Brain microvascular endothelial cell (primary cell): ENCODE measurements at regions not wholly inside any gene's neighbourhood (a gene's known extent, or its start where the extent isn't known, plus 50 kb on each side); places are given as distances from the start of the nearest gene placed in this dataset.

Experiments
- DNase-seq: peaks from one replicate; pipeline ENCODE4 v3.0.0-alpha.2; 2020
- H3K27ac ChIP-seq: fragments of 250-450 bp; sonication (Bioruptor Pico); 2 replicates; pipeline ENCODE4 v1.5.1; 2020; ENCODE audit warnings: mild to moderate bottlenecking, moderate library complexity
- H3K27me3 ChIP-seq: fragments of 250-450 bp; sonication (Bioruptor Pico); replicated peaks from 2 replicates; pipeline ENCODE4 v1.5.1; 2020; ENCODE audit warnings: mild to moderate bottlenecking
- H3K36me3 ChIP-seq: fragments of 250-450 bp; sonication (Bioruptor Pico); replicated peaks from 2 replicates; pipeline ENCODE4 v1.5.1; 2020; ENCODE audit warnings: mild to moderate bottlenecking
- H3K4me3 ChIP-seq: 2 replicates; pipeline ENCODE4 v1.5.1; 2011; ENCODE audit warnings: low read depth, mild to moderate bottlenecking, control low read depth, low read length, moderate library complexity
- in situ Hi-C: cut with HindIII; loops from 2 replicates; pipeline ENCODE4 v1.10.0; 2017; ENCODE audit warnings: low sequenced_read_pairs, low pct_ligation_motif_present
- TF ChIP-seq, protein P1 (sequence below): IDR thresholded peaks from 2 replicates; pipeline ENCODE4 v1.5.1; 2011; ENCODE audit warnings: low read depth, mild to moderate bottlenecking, moderate library complexity, low read length, control low read depth, inconsistent platforms; ENCODE audit errors: missing control alignments

DNA sequence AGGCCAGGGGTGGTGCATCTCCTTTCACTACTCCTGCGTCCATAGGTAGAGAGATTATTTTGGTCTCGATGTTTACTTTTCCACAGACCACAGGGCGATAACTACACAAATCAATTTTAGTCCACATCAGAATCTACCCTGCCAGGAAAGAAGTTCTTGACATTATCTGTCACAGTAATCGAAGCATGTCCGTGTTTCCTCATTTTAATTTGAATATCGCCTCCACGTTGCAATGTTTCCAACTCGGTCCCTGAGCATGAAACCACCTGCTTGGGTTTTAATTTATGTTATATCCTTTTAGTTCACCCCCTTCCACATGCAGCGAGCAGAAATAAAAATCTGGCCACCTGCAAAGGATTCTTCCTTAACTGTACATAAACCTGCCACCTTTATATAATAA is 100.1 kb upstream of the ATXN3L start:
- DNase-seq = no peak
- Histone ChIP-seq H3K27me3 (no peaks in the 10 kb centered on the region), H3K36me3 (no peaks in the 10 kb centered on the region), H3K4me3 (no peak overlapping the region), H3K27ac (no peak overlapping the region)
- in situ Hi-C loops = no loop called here
- TF ChIP-seq, protein P1, sequence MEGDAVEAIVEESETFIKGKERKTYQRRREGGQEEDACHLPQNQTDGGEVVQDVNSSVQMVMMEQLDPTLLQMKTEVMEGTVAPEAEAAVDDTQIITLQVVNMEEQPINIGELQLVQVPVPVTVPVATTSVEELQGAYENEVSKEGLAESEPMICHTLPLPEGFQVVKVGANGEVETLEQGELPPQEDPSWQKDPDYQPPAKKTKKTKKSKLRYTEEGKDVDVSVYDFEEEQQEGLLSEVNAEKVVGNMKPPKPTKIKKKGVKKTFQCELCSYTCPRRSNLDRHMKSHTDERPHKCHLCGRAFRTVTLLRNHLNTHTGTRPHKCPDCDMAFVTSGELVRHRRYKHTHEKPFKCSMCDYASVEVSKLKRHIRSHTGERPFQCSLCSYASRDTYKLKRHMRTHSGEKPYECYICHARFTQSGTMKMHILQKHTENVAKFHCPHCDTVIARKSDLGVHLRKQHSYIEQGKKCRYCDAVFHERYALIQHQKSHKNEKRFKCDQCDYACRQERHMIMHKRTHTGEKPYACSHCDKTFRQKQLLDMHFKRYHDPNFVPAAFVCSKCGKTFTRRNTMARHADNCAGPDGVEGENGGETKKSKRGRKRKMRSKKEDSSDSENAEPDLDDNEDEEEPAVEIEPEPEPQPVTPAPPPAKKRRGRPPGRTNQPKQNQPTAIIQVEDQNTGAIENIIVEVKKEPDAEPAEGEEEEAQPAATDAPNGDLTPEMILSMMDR = no peak

DNA sequence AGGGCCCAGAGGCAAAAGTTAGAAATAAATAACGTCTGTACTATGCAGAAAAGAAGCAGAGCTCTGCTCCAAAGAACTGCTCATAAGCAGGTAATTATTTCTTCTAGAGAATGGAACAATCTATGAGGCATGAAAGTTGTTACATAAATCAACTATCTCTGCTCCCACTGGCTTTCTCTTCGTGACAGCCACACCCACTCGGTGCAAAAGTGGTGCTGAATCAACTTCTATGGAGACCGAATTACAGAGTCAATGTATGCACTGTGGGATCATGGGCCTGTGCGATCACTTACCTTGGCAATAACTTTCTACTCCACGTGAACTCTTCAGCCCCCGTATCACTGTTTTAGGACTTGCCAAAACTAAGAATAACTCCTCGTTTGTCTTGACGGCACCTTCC is 99.4 kb upstream of the ATXN3L start:
- in situ Hi-C loops = no loop called here
- no peaks in the 10 kb centered on the region for H3K36me3 ChIP-seq
- no peak for DNase-seq
- TF ChIP-seq, protein P1 = no peak
- no peaks in the 10 kb centered on the region for H3K27me3 ChIP-seq
- no peak overlapping the region for H3K27ac ChIP-seq
- H3K4me3 ChIP-seq = no peak overlapping the region

DNA sequence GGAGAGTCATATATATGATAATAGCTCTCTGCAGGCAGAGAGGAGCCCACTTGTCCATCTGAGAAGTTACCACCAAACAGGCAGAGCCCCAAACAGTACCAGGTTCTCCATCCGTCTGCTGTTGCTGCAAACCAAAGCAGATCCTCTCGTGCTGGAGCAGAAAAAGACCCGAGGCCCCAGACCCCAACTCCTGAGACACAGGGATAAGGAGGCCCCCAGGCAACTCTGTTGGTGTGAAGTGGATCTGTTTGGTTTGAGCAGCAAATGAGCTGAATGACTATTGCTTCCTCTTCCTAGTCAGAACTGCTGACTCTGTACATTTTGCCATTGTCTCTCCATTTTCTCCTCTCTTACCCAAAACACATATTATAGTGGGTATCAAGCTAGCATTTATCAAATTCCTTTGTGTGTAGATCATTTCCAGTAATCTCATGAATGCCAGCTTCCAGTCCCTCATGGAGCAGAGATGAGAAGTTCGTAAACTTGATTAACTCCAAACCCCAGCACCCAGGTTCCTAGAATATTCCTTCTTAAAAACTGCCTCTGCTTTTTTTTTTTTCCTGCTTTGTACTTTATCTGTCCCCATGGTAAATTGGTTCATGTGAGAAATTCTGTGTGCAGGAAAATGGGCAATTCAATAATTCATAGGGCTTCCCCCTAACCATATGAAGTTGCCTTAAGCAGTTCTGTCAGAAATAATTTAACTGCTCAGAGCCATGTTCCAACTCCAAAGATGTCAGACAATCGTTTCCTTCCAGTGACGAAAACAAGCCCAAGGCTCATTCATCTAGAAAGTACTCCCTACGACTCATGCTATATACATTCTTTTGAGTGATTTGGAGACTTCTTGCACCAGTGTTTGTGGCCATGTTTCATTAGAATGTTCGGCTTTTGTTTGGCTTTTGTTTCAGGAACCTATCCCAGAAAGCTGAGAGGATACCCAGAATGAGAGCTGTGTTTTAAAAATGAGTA is 98.6 kb upstream of the ATXN3L start:
- no peak for DNase-seq
- peak overlapping the region; percentile 32 for H3K27ac ChIP-seq
- in situ Hi-C loops = no loop called here
- TF ChIP-seq, protein P1 = no peak
- no peak overlapping the region for H3K4me3 ChIP-seq
- no peaks in the 10 kb centered on the region for H3K27me3 ChIP-seq
- no peaks in the 10 kb centered on the region for H3K36me3 ChIP-seq

DNA sequence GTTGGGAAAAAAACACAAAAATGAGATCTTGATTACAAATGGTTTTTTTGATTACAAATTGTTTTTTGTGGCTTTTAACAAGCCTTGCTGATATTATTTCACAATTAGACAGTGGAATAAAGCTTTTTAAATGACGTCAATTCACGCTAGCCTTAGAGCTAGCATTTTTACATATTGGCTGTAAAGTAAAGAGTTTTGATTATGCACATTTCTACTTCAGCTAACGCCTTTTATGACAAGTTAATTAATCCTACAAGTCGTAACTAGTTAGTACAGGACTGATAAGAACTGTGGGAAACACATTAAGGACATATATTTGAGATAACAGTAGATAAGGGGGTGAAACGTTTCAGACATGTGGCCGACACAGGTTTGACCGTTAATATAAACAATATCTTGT is 95.7 kb upstream of the ATXN3L start:
- TF ChIP-seq, protein P1 = no peak
- in situ Hi-C loops = no loop called here
- no peaks in the 10 kb centered on the region for H3K27me3 ChIP-seq
- no peak overlapping the region for H3K4me3 ChIP-seq
- H3K27ac ChIP-seq = no peak overlapping the region
- no peak for DNase-seq
- H3K36me3 ChIP-seq = no peaks in the 10 kb centered on the region

DNA sequence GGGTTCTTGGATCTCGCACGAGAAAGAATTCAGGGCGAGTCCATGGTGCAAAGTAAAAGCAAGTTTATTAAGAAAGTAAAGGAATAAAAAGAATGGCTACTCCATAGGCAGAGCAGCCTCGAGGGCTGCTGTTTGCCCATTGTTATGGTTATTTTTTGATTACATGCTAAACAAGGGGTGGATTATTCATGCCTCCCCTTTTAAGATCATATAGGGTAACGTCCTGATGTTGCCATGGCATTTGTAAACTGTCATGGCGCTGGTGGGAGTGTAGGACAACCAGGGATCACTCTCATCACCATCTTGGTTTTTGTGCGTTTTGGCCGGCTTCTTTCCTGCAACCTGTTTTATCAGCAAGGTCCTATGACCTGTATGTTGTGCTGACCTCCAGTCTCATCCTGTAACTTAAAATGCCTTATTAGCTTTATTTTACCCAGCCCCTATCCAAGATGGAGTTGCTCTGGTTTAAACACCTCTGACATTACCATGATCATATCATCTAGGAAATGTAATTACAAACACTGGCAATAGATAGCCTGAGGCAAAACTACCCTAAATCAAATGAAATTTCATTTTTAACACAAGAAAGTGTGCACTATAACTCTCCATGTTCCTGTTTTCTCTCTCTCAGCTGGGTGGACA is 94.3 kb upstream of the ATXN3L start:
- Histone ChIP-seq H3K4me3 (no peak overlapping the region), H3K27me3 (no peaks in the 10 kb centered on the region), H3K27ac (no peak overlapping the region), H3K36me3 (no peaks in the 10 kb centered on the region)
- TF ChIP-seq, protein P1 = no peak
- in situ Hi-C loops = no loop called here
- DNase-seq = no peak
